Sigmoid colon (tissue), 4 donors: ENCODE measurements at regions not wholly inside any gene's neighbourhood (a gene's known extent, or its start where the extent isn't known, plus 50 kb on each side); places are given as distances from the start of the nearest gene placed in this dataset.

Experiments
- CTCF ChIP-seq, 4 experiments: fragments of 450-650 bp in 3 of 4; fragments of 200-600 bp in 1 of 4; IDR thresholded peaks; one replicate each; pipeline ENCODE4 v1.5.1; 2016 to 2019; ENCODE audit warnings: antibody characterized with exemption in 4 of 4, mild to moderate bottlenecking in 3 of 4, moderate library complexity in 2 of 4
- EP300 ChIP-seq, 4 donors: sonication (generic); formaldehyde crosslinking; IDR thresholded peaks; one replicate each; pipeline ENCODE4 v1.6.1; 2017; ENCODE audit warnings: antibody characterized with exemption in 4 of 4
- POLR2A ChIP-seq, 2 donors: fragments of 450-650 bp; IDR thresholded peaks; one replicate each; pipeline ENCODE4 v1.6.1; 2016; ENCODE audit warnings: antibody characterized with exemption in 2 of 2, mild to moderate bottlenecking in 2 of 2, moderate library complexity in 2 of 2
- POLR2AphosphoS5 ChIP-seq, 4 donors: sonication (generic); formaldehyde crosslinking; IDR thresholded peaks; one replicate each; pipeline ENCODE4 v1.6.1; 2017; ENCODE audit warnings: antibody characterized with exemption in 4 of 4

GRCh38 chrX:17278961-17279360, 96.0 kb upstream of the NHS start:
- no peak for TF ChIP-seq POLR2A (IDR thresholded peaks at IDR 0.05)
- TF ChIP-seq CTCF (IDR thresholded peaks at IDR 0.05) = no peak
- TF ChIP-seq EP300 (IDR thresholded peaks at IDR 0.05) = no peak
- TF ChIP-seq POLR2AphosphoS5 (IDR thresholded peaks at IDR 0.05) = no peak
